Stomach (tissue), 4 donors: ENCODE measurements at regions not wholly inside any gene's neighbourhood (a gene's known extent, or its start where the extent isn't known, plus 50 kb on each side); places are given as distances from the start of the nearest gene placed in this dataset.

Experiments
- CTCF ChIP-seq, 7 experiments: fragments of 450-650 bp in 4 of 7; fragments of 200-600 bp in 3 of 7; sonication (generic) in 3 of 7; IDR thresholded peaks; one replicate each; pipeline ENCODE4 v1.5.1; 2016 to 2019; ENCODE audit warnings: antibody characterized with exemption in 7 of 7, control low read depth in 2 of 7, mild to moderate bottlenecking in 1 of 7
- POLR2A ChIP-seq, 4 donors: fragments of 450-650 bp; IDR thresholded peaks; one replicate each; pipeline ENCODE4 v1.6.1; 2016; ENCODE audit warnings: antibody characterized with exemption in 4 of 4, control low read depth in 2 of 4, mild to moderate bottlenecking in 1 of 4, moderate library complexity in 1 of 4
- POLR2AphosphoS5 ChIP-seq, 3 donors: sonication (generic); formaldehyde crosslinking; IDR thresholded peaks; one replicate each; pipeline ENCODE4 v1.6.1; 2016; ENCODE audit warnings: antibody characterized with exemption in 3 of 3

- no peak for TF ChIP-seq CTCF (IDR thresholded peaks at IDR 0.05)
- no peak for TF ChIP-seq POLR2AphosphoS5 (IDR thresholded peaks at IDR 0.05)
- TF ChIP-seq POLR2A (IDR thresholded peaks at IDR 0.05) = no peak
These were observed 1417.0 kb downstream of the ZPLD1 start for GRCh38 chr3:103851793-103852192.
